ENCODE measurements at regions not wholly inside any gene's neighbourhood (a gene's known extent, or its start where the extent isn't known, plus 50 kb on each side); places are given as distances from the start of the nearest gene placed in this dataset.

GRCh38 chr2:12256206-12256605 is 460.5 kb upstream of the TRIB2 start:
- ChIA-PET CTCF (no interaction called here), POLR2A (no interaction called here), RAD21 (ENCODE audit: low non-redundant PET in 1 of 2, low total read pairs in 2 of 2, uncharacterized antibody in 2 of 2, unreplicated experiment in 2 of 2) (no interaction called here)
- no peaks in the 10 kb centered on the region for H4K20me1 ChIP-seq (ENCODE audit: insufficient read depth)
- H3K27me3 ChIP-seq (ENCODE audit: insufficient read depth, low read length) = no peaks in the 10 kb centered on the region
- H3K27ac ChIP-seq (ENCODE audit: low read depth, low read length) = no peak overlapping the region
- TF ChIP-seq REST (IDR thresholded peaks at IDR 0.05; ENCODE audit: low read depth) (no peak), ZNF274 (IDR thresholded peaks at IDR 0.05; ENCODE audit: low read depth, low read length) (no peak), CTCF (IDR thresholded peaks at IDR 0.05 in 2 of 3, conservative IDR thresholded peaks at IDR 0.05 in 1 of 3; ENCODE audit: borderline replicate concordance in 1 of 3, insufficient read depth in 1 of 3, low read depth in 2 of 3, low read length in 2 of 3) (no peak), RAD21 (IDR thresholded peaks at IDR 0.05; ENCODE audit: low read depth) (no peak), SP1 (IDR thresholded peaks at IDR 0.05; ENCODE audit: low read depth) (no peak), EZH2 (IDR thresholded peaks at IDR 0.05) (no peak), CEBPB (IDR thresholded peaks at IDR 0.05; ENCODE audit: low read depth) (no peak), ZBTB33 (IDR thresholded peaks at IDR 0.05; ENCODE audit: extremely low read depth, insufficient replicate concordance, low read length) (no peak), EZH2phosphoT487 (IDR thresholded peaks at IDR 0.05; ENCODE audit: borderline replicate concordance) (no peak), JUND (IDR thresholded peaks at IDR 0.05) (no peak), FOSL1 (IDR thresholded peaks at IDR 0.05; ENCODE audit: low read depth) (no peak), CBX3 (IDR thresholded peaks at IDR 0.05; ENCODE audit: low read depth) (no peak), ELF1 (IDR thresholded peaks at IDR 0.05; ENCODE audit: borderline replicate concordance, low read depth) (no peak), EGR1 (IDR thresholded peaks at IDR 0.05; ENCODE audit: low read depth) (no peak), POLR2AphosphoS5 (IDR thresholded peaks at IDR 0.05; ENCODE audit: low read depth, low read length) (no peak)
- BruUV-seq (replicated peaks) = no TSS peak
- no peaks in the 10 kb centered on the region for H3K9me3 ChIP-seq (ENCODE audit: control insufficient read depth in 1 of 2, insufficient read depth in 1 of 2, low read depth in 1 of 2, low read length in 2 of 2)
- H3K9ac ChIP-seq (ENCODE audit: low read length) = no peak overlapping the region
- no peaks in the 10 kb centered on the region for H3K79me2 ChIP-seq (ENCODE audit: insufficient read depth, low read length)
- no peaks in the 10 kb centered on the region for H3K4me1 ChIP-seq (ENCODE audit: control insufficient read depth in 1 of 2, insufficient read depth in 2 of 2, low read length in 2 of 2)
- H3K9me2 ChIP-seq (ENCODE audit: insufficient read depth) = no peaks in the 10 kb centered on the region
- no peaks in the 10 kb centered on the region for H3K36me3 ChIP-seq (ENCODE audit: control insufficient read depth in 1 of 2, insufficient read depth in 2 of 2, low read length in 2 of 2)
- no peak overlapping the region for H2AFZ ChIP-seq (ENCODE audit: low read depth, low read length, poor library complexity, severe bottlenecking)
- H3K4me3 ChIP-seq (replicated peaks in 1 of 2; ENCODE audit: low read depth in 1 of 2, low read length in 2 of 2) = no peak overlapping the region
- ATAC-seq (no peak), DNase-seq (ENCODE audit: low read depth, low spot score) (no peak)
- H3K4me2 ChIP-seq (ENCODE audit: low read length) = no peak overlapping the region
- intact Hi-C loops (cut with micrococcal nuclease) = no loop called here
